ENCODE measurements at regions not wholly inside any gene's neighbourhood (a gene's known extent, or its start where the extent isn't known, plus 50 kb on each side); places are given as distances from the start of the nearest gene placed in this dataset.
"Not testable (repeated sequence)": the region's sequence is repeated elsewhere in the genome, so short reads cannot be mapped to it uniquely, and the experiment has no call there.

DNA sequence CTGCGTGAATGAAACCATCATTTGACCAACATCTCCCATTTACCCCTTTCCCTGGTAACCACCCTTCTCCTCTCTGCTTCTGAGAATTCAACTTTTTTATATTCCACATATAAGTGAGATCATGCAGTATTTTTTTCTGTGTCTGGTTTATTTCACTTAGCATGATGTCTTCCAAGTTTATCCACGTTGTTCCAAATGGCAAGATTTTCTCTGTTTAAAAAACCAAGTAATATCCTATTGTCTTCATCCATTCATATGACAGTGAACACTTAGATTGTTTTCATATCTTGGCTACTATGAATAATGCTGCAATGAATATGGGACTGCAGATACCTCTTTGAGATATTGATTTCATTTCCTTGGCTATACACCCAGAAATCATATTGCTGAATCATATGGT is 362.4 kb upstream of the SLC7A11 start:
- Histone ChIP-seq H3K27me3 (ENCODE audit: control insufficient read depth, insufficient read depth, low read length) (peaks cover 3% of the 10 kb centered on the region), H3K4me2 (ENCODE audit: low read length) (no peak overlapping the region), H3K9ac (ENCODE audit: low read depth, low read length) (no peak overlapping the region), H3K9me3 (replicated peaks; ENCODE audit: low read length) (no peaks in the 10 kb centered on the region), H3K4me1 (ENCODE audit: control insufficient read depth, insufficient read depth, low read length) (peaks cover 6% of the 10 kb centered on the region), H3K4me3 (ENCODE audit: low read length) (no peak overlapping the region), H3K36me3 (ENCODE audit: insufficient read depth, low read length) (no peaks in the 10 kb centered on the region)

DNA sequence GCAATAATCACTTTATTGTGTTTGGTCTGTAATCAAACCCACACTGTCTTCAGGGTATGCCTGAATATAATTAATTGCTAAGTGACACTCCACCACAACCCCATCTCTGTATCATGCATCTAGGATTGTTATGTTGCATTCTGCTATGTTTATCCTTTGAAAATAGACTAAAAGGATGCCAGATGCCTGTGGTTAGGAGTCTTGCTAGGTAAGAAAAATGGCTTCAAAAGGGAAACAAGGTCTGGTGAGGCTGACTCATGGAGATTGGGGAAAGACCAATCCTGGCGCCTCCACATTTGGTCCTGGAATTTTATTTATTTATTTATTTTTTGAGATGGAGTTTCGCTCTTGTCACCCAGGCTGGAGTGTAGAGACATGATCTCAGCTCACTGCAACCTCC is 360.5 kb upstream of the SLC7A11 start:
- Histone ChIP-seq H3K4me1 (ENCODE audit: control insufficient read depth, insufficient read depth, low read length) (no peaks in the 10 kb centered on the region), H3K36me3 (ENCODE audit: insufficient read depth, low read length) (no peaks in the 10 kb centered on the region), H3K9me3 (replicated peaks; ENCODE audit: low read length) (no peaks in the 10 kb centered on the region), H3K4me2 (ENCODE audit: low read length) (no peak overlapping the region), H3K27me3 (ENCODE audit: control insufficient read depth, insufficient read depth, low read length) (peaks cover 3% of the 10 kb centered on the region), H3K4me3 (ENCODE audit: low read length) (no peak overlapping the region), H3K9ac (ENCODE audit: low read depth, low read length) (no peak overlapping the region)

DNA sequence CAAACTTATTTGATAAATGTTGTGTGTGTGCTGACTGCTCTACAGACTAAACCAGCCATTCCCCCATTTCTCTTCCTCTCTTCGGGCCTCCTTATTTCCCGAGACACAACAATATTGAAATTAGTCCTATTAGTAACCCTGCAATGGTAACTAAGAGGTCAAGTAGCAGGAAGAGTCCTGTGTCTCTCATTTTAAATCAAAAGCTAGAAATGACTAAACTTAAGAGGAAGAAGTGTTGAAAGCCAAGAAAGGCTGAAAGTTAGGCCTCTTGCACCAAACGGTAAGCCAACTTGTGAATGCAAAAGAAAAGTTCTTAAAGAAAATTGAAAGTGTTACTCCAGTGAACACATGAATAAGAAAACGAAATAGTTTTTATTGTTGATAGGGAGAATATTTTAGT is 357.8 kb upstream of the SLC7A11 start:
- H3K27me3 ChIP-seq (ENCODE audit: control insufficient read depth, insufficient read depth, low read length): no peaks in the 10 kb centered on the region
- H3K4me2 ChIP-seq (ENCODE audit: low read length): no peak overlapping the region
- H3K9me3 ChIP-seq (replicated peaks; ENCODE audit: low read length): no peaks in the 10 kb centered on the region
- no peaks in the 10 kb centered on the region for H3K4me1 ChIP-seq (ENCODE audit: control insufficient read depth, insufficient read depth, low read length)
- no peak overlapping the region for H3K4me3 ChIP-seq (ENCODE audit: low read length)
- no peak overlapping the region for H3K9ac ChIP-seq (ENCODE audit: low read depth, low read length)
- H3K36me3 ChIP-seq (ENCODE audit: insufficient read depth, low read length): no peaks in the 10 kb centered on the region

DNA sequence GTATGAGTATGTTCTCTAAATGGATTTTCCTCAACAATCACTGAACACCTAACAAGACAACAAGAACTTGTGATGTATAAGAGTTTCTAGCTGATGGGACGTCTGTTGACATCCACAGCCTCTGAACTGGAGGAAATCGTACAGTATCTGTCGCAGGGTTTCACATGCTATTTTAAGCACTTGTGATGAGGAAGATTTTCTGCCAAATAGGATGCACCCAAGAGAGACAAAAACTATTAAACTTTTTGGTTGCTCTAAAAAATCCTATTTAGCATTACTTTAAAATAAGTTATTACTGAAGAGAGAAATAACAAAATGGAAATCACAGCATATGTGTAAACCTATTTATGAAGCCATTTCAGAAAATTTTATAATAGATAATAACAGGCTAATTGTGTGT is 356.1 kb upstream of the SLC7A11 start:
- H3K9me3 ChIP-seq (replicated peaks; ENCODE audit: low read length): no peaks in the 10 kb centered on the region
- no peaks in the 10 kb centered on the region for H3K4me1 ChIP-seq (ENCODE audit: control insufficient read depth, insufficient read depth, low read length)
- no peak overlapping the region for H3K9ac ChIP-seq (ENCODE audit: low read depth, low read length)
- H3K36me3 ChIP-seq (ENCODE audit: insufficient read depth, low read length): no peaks in the 10 kb centered on the region
- H3K27me3 ChIP-seq (ENCODE audit: control insufficient read depth, insufficient read depth, low read length): no peaks in the 10 kb centered on the region
- H3K4me2 ChIP-seq (ENCODE audit: low read length): no peak overlapping the region
- no peak overlapping the region for H3K4me3 ChIP-seq (ENCODE audit: low read length)

DNA sequence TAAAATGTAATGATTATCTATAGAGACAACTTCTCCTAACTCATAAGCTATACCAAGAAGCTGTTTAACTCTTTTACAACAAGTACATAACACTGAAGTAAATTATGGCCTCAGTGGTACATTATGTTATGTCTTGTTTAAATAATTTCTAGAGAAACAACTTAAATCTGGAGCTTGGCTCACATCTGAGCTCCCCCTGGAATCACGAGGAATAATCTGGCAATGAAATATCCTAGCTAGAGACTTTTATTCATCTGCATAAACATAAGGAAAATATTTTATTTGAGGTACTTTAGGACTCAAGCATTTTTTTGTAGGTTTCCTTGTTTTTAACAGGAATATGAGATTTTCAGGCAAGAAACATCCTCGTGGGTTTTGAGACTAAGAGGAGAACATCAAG is 354.7 kb upstream of the SLC7A11 start:
- no peaks in the 10 kb centered on the region for H3K4me1 ChIP-seq (ENCODE audit: control insufficient read depth, insufficient read depth, low read length)
- H3K4me3 ChIP-seq (ENCODE audit: low read length): no peak overlapping the region
- H3K4me2 ChIP-seq (ENCODE audit: low read length): no peak overlapping the region
- H3K9ac ChIP-seq (ENCODE audit: low read depth, low read length): no peak overlapping the region
- no peaks in the 10 kb centered on the region for H3K9me3 ChIP-seq (replicated peaks; ENCODE audit: low read length)
- H3K36me3 ChIP-seq (ENCODE audit: insufficient read depth, low read length): no peaks in the 10 kb centered on the region
- H3K27me3 ChIP-seq (ENCODE audit: control insufficient read depth, insufficient read depth, low read length): no peaks in the 10 kb centered on the region

DNA sequence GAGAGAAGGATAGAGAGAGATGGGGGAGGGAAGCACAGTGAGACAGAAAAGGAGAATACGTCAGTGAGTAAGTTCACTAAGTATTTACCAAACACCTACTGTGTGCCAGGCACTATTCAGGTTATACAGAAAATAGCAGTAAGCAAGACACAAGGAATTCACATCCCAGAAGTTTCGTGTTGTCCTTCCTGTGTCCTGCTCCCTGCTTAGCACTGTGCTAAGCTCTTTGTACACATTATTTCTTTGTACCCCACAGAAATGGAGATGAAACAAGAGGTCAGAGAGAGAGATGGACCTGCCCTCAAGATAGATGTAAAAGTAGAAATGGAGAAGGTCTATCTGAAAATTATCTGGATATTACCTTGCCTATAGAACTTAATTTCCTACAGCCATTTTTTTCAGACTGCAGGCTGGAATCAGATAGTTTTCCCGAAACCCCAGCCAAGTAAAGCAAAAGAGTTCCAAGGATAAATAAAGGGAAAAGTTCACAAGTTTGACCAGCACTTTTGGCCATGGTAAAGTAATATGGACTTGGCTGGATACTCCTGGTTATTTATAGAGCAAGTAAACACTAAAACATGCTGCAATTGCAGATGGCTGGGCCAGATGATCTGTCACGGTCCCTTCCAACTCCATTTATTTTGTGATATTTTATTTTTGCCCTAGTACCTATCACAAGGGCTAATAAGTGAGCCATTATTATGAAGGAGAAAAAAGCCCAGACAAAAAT is 353.7 kb upstream of the SLC7A11 start:
- Histone ChIP-seq H3K9me3 (replicated peaks; ENCODE audit: low read length) (no peaks in the 10 kb centered on the region), H3K4me1 (ENCODE audit: control insufficient read depth, insufficient read depth, low read length) (no peaks in the 10 kb centered on the region), H3K4me3 (ENCODE audit: low read length) (no peak overlapping the region), H3K4me2 (ENCODE audit: low read length) (no peak overlapping the region), H3K27me3 (ENCODE audit: control insufficient read depth, insufficient read depth, low read length) (no peaks in the 10 kb centered on the region), H3K36me3 (ENCODE audit: insufficient read depth, low read length) (no peaks in the 10 kb centered on the region), H3K9ac (ENCODE audit: low read depth, low read length) (no peak overlapping the region)

DNA sequence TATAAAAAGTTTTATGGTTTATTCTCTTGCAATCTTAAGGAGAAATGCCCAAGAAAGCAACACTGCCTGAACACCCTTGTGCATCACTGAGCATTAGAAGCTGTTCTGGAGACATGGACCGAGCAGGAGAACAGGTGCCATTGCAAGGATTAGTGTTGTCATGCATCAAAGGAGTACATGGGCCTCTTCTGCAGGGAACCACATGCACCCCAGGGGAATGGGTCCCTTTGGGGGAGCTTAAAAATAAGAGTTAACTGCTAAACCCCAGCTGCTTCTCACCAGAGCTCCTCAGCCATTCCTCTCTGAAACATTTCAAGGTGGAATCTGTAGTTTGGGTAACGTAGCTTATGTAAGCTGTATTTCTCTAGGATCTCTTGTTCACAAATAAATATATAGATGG is 353.0 kb upstream of the SLC7A11 start:
- no peaks in the 10 kb centered on the region for H3K9me3 ChIP-seq (replicated peaks; ENCODE audit: low read length)
- no peaks in the 10 kb centered on the region for H3K36me3 ChIP-seq (ENCODE audit: insufficient read depth, low read length)
- no peaks in the 10 kb centered on the region for H3K27me3 ChIP-seq (ENCODE audit: control insufficient read depth, insufficient read depth, low read length)
- H3K9ac ChIP-seq (ENCODE audit: low read depth, low read length): no peak overlapping the region
- no peaks in the 10 kb centered on the region for H3K4me1 ChIP-seq (ENCODE audit: control insufficient read depth, insufficient read depth, low read length)
- no peak overlapping the region for H3K4me3 ChIP-seq (ENCODE audit: low read length)
- H3K4me2 ChIP-seq (ENCODE audit: low read length): no peak overlapping the region

DNA sequence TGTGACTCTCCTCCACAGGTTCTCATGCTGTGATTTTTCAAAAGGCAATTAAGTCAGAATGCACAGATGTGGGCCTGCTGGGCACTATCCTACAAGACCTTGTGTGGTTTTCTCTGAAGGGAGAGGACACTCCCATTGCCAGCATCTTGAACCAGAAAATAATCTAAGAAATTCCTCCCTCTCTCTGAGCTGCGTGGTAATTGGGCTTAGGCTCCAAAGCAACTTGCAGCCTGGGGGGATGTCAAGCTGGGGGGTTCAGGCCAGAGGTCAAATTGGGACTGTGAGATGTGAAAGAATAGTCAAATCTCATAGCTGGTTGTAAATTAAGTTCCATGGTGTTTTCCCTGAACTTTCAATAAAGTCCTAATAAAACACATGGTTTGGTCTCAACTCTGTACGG is 350.6 kb upstream of the SLC7A11 start:
- Histone ChIP-seq H3K4me2 (ENCODE audit: low read length) (no peak overlapping the region), H3K4me3 (ENCODE audit: low read length) (no peak overlapping the region), H3K9ac (ENCODE audit: low read depth, low read length) (no peak overlapping the region), H3K9me3 (replicated peaks; ENCODE audit: low read length) (no peaks in the 10 kb centered on the region), H3K4me1 (ENCODE audit: control insufficient read depth, insufficient read depth, low read length) (no peaks in the 10 kb centered on the region), H3K36me3 (ENCODE audit: insufficient read depth, low read length) (no peaks in the 10 kb centered on the region), H3K27me3 (ENCODE audit: control insufficient read depth, insufficient read depth, low read length) (no peaks in the 10 kb centered on the region)

DNA sequence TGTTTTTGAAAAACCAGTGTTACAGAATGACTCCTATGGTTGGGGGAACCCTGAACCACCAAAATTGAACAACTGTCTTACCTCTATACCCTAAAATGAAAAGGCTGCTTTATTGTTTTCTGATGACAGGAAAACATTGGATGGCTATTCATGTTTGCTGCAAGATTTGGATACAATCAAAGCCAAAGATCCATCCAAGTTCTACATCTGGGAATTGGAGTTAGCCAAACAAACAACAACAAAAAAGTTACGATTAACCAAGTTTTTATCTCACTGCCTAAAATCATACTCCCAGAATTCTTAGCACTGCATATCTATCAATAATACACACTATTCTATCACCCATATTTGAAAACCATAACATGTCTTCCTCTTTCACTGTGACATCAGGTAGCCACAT is 349.7 kb upstream of the SLC7A11 start:
- Histone ChIP-seq H3K4me2 (ENCODE audit: low read length) (no peak overlapping the region), H3K27me3 (ENCODE audit: control insufficient read depth, insufficient read depth, low read length) (no peaks in the 10 kb centered on the region), H3K4me1 (ENCODE audit: control insufficient read depth, insufficient read depth, low read length) (no peaks in the 10 kb centered on the region), H3K9me3 (replicated peaks; ENCODE audit: low read length) (no peaks in the 10 kb centered on the region), H3K36me3 (ENCODE audit: insufficient read depth, low read length) (no peaks in the 10 kb centered on the region), H3K9ac (ENCODE audit: low read depth, low read length) (no peak overlapping the region), H3K4me3 (ENCODE audit: low read length) (no peak overlapping the region)

DNA sequence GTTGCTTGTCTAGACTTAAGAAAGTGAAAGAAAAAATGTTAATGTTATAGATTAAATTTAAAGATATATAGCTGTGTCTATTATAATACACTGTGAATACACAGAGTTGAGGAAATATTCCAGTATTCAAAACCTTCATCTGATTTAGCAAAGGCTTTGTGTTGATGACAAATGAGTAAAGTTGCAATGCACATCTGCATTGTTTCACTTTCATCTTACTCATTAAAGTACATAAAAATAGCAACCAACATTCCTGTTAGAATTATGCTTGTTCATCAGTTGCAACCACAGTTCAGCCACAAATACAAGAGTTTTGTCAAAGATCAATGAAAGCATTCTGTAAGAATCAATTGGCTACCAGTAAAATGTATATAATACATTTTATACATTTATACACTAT is 346.4 kb upstream of the SLC7A11 start:
- H3K4me1 ChIP-seq (ENCODE audit: control insufficient read depth, insufficient read depth, low read length): no peaks in the 10 kb centered on the region
- H3K36me3 ChIP-seq (ENCODE audit: insufficient read depth, low read length): no peaks in the 10 kb centered on the region
- no peak overlapping the region for H3K4me3 ChIP-seq (ENCODE audit: low read length)
- no peaks in the 10 kb centered on the region for H3K27me3 ChIP-seq (ENCODE audit: control insufficient read depth, insufficient read depth, low read length)
- no peak overlapping the region for H3K9ac ChIP-seq (ENCODE audit: low read depth, low read length)
- H3K4me2 ChIP-seq (ENCODE audit: low read length): no peak overlapping the region
- H3K9me3 ChIP-seq (replicated peaks; ENCODE audit: low read length): no peaks in the 10 kb centered on the region

DNA sequence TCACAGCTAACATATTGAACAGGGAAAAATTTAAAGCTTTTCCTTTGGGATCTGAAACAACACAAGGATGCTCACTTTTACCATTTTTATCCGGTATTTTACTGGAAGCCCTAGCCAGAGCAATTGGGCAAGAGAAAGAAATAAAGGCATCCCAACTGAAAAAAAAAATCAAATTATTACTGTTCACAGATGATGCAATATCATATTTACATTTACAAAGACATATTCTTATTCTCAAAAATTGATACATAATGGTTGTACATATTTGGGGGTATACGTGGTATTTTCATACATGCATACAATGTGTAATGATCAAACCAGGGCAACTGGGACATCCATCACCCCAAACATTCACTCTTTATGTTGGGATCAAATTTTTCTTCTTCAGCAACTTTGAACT is 337.0 kb upstream of the SLC7A11 start:
- Histone ChIP-seq H3K4me3 (ENCODE audit: low read length) (no peak overlapping the region), H3K27me3 (ENCODE audit: control insufficient read depth, insufficient read depth, low read length) (no peaks in the 10 kb centered on the region), H3K4me2 (ENCODE audit: low read length) (no peak overlapping the region), H3K9me3 (replicated peaks; ENCODE audit: low read length) (no peaks in the 10 kb centered on the region), H3K36me3 (ENCODE audit: insufficient read depth, low read length) (no peaks in the 10 kb centered on the region), H3K4me1 (ENCODE audit: control insufficient read depth, insufficient read depth, low read length) (no peaks in the 10 kb centered on the region), H3K9ac (ENCODE audit: low read depth, low read length) (no peak overlapping the region)

DNA sequence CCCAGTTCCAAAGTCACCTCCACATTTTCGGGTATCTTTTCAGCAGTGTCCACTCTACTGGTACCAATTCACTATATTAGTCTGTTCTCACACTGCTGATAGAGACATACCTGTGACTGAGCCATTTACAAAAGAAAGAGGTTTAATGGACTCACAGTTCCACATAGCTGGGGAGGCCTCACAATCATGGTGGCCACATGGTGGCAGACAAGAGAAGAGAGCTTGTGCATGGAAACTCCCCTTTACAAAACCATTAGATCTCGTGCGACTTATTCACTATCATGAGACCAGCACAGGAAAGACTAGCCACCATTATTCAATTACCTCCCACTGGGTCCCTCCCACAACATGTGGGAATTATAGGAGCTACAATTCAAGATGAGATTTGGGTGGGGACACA is 335.7 kb upstream of the SLC7A11 start:
- H3K9ac ChIP-seq (ENCODE audit: low read depth, low read length); H3K4me2 ChIP-seq (ENCODE audit: low read length); H3K4me1 ChIP-seq (ENCODE audit: control insufficient read depth, insufficient read depth, low read length); H3K4me3 ChIP-seq (ENCODE audit: low read length); H3K36me3 ChIP-seq (ENCODE audit: insufficient read depth, low read length); H3K9me3 ChIP-seq (replicated peaks; ENCODE audit: low read length); H3K27me3 ChIP-seq (ENCODE audit: control insufficient read depth, insufficient read depth, low read length): not testable (repeated sequence)
